ENCODE measurements at regions not wholly inside any gene's neighbourhood (a gene's known extent, or its start where the extent isn't known, plus 50 kb on each side); places are given as distances from the start of the nearest gene placed in this dataset.

DNA sequence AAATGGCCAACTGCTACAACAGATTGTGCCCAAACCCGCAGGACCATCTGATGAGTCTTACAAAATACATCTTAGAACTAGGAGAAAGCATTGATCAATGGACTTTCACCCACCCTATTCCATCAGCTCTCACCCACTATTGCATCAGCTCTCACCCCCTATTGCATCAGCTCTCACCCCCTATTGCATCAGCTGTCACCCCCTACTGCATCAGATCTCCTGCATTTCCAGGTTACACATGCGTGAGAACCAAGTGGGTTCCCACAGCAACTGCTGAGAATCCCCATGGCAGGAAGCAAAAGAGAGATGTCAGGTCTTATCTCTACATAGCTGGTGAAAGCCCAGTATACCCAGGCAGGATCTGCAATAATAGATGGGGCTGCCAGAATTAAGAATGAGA, 533.5 kb downstream of the LTN1 start:
- intact Hi-C loops (cut with DNase I) = no loop called here

DNA sequence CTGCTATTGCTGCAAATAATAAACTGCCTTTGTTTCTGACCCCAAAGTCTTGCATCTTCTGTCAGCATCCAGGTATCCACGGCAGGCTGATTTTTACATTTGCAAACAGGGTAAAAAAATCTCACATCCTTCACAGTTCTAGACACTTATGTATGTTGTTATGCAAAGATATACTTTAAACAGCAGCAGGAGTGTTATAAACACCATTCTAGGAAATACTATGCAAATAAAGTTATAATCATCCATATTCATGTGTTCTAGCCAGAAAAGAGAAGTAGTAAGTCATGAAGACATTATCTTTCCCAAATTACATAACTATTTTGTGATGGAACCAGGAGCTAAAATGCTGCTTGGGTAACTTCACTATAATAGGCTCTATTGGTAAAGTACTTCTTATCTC, 534.2 kb downstream of the LTN1 start:
- intact Hi-C loops (cut with DNase I) = no loop called here
- DNase-seq (ENCODE audit: low spot score) = no peak

More for the DNA sequence above, 533.5 kb downstream of the LTN1 start:
- no peak for DNase-seq (ENCODE audit: low spot score)

GRCh38 chr21:28455253-28455600, 537.5 kb downstream of the LTN1 start:
- intact Hi-C loops (cut with DNase I) = no loop called here
- no peak for DNase-seq (ENCODE audit: low spot score)

DNA sequence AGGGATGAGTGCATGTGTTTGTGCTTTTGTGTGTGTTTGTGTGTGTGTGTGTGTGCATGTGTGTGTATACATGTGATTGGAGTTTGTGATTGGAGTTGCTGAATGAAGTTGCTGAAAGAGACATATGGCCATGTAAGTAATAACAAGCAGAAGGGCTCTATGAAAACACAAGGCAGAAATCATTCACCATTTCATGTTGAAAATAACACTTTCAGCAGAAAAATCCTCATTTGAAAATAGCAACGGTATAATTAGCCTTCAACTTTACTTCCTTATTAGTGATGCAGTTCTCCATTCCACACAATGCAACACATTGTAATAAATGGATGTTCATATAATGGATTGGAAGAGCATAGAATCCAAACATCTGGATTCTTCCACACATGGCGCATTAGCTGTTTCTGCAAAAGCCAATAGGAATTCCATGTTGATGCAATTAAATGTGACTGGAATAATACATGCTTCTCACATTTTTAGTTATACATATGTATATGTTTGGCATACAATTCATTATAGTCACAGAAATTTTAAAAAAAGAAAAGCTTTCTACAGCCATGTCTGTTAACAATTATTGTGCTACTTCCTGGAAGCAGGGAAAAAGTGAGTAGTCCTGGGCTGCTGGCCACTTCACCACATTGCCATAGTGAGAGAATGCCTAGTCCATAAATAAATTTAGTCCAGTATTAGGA, 538.0 kb downstream of the LTN1 start:
- no peak for DNase-seq (ENCODE audit: low spot score)
- intact Hi-C loops (cut with DNase I) = no loop called here

- intact Hi-C loops (cut with DNase I) = no loop called here
Observed at GRCh38 chr21:28447462-28447861, 545.2 kb downstream of the LTN1 start.

DNA sequence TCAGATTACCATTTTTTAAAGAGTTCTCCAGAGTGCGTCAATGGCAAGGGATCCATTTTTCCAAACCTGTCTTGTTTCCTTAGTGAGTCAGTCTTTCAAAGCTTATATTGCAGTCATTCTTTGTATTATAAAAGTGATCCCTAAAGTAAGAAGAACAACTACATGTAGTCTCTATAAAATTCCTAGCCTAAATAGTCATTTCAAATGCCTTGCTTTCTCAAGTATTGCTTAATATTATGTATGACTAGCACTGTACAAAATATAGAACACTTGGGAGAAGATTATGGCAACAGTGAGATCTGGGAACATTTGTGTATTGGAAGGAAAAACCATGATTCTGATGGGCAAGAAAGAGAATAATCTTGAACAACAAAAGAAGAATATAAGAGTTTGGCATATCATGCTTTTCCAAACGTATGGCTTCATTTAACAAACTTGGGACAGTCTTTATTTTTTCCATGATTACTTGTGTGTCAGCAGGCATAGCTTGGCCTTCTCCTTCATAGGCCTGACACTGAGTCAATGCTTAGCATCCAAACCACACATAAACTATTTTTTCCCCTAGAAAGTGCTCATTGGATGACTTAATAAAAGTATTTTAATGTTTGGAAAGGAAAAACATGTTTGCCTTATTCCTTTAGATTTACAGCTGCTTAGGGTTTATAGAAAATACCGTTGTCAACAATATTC, 547.4 kb downstream of the LTN1 start:
- no peak for DNase-seq (ENCODE audit: low spot score)
- intact Hi-C loops (cut with DNase I) = no loop called here

More at GRCh38 chr21:28447462-28447861, 545.2 kb downstream of the LTN1 start:
- DNase-seq (ENCODE audit: low spot score) = no peak

DNA sequence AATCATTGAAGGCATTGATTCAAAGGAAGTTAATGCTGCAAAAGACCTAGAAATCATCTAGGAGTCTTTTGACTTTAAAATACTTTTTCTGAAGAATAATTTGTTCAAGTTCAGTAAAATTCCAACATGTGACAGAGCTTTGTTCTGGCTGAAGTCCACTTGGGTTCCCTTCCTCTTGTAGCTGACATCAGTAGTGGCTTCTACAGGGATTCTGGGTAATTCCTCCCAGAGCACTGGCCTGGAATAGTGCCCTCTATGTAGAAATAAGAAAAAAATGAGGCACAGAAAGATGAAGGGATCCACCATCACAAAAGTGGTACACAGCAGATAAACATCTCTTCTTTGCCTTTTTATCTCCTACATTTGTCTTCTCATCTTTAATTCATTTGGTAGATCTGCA, 548.1 kb downstream of the LTN1 start:
- intact Hi-C loops (cut with DNase I) = no loop called here
- no peak for DNase-seq (ENCODE audit: low spot score)

GRCh38 chr21:28444111-28444510, 548.6 kb downstream of the LTN1 start:
- intact Hi-C loops (cut with DNase I) = no loop called here
- no peak for DNase-seq (ENCODE audit: low spot score)

DNA sequence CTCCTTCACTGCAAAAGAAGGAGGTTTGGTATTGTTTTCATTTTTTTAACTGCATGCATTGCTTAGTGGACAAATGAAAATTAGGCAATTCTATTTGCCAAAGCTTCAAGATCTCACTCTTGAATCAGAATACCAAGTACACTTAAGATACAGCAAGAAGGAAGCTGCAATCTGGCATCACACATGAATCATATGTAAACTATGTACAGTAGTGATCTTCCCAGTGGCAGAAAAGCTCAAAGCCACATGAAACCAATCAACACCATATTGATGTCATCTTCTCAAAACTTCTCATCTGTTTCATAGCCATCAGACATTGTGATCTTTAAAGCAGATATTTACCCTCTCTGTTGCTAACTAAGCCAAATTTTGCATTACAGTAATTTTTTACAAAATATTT, 550.1 kb downstream of the LTN1 start:
- intact Hi-C loops (cut with DNase I) = no loop called here
- no peak for DNase-seq (ENCODE audit: low spot score)

DNA sequence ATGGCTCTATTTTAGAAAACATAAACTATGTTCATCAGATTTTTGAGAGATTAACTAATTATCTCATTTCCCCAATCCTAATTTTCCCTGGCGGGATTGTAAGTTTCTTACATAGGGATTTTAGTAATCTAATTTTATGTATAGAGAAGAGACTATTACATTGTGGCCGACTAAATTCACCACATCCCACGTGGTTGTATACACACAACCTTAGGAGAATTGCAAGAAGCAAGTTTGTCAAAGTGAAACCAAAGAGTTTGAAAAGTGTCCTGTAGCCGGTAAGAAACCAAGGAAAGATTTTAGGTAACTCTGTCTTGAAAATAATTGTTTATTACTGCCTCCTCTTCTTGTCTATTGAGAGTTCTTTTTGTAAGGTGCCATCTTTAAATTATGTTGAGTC, 550.6 kb downstream of the LTN1 start:
- DNase-seq (ENCODE audit: low spot score) = no peak
- intact Hi-C loops (cut with DNase I) = no loop called here

DNA sequence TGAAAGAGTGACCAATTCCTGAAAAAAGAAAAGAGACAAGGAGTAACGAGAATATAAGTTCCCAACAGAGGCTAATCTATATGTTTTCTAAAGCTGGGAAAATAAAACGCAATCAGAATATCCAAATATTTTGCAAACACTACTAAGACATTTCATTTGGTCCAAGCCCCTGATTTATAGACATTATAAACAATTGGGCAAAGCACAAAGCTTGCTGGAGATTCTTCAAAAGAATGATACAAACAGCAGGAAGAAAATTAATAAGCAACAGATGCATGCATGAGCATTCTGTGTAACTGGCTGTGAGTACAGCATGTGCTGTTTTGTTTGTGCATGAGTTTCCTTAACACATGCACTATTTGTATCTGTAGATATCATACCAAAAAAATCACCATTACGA, 552.9 kb downstream of the LTN1 start:
- intact Hi-C loops (cut with DNase I) = no loop called here
- DNase-seq (ENCODE audit: low spot score) = no peak

DNA sequence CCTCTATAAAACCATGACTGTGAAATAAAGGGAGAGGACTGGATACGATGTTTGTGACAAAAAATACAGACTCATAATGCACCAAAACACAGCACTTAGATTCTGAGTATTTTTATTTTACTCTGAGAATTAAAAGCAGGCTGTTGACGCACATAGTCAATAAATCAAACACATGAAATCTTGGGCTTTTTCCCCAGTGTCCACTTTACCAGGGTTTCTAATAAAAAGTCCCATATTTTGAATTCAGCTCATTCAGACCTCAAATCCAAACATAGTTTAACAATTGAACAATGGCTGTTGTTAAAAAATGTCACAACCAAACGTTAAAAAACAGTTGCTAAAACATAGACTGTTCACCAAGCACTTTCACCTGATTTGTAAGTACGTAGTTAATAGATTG, 553.4 kb downstream of the LTN1 start:
- intact Hi-C loops (cut with DNase I) = no loop called here
- DNase-seq (ENCODE audit: low spot score) = no peak

GRCh38 chr21:28437061-28437460, 555.6 kb downstream of the LTN1 start:
- DNase-seq (ENCODE audit: low spot score) = no peak
- intact Hi-C loops (cut with DNase I) = no loop called here

GRCh38 chr21:28436286-28436932, 556.3 kb downstream of the LTN1 start:
- DNase-seq (ENCODE audit: low spot score) = no peak
- intact Hi-C loops (cut with DNase I) = no loop called here

- DNase-seq (ENCODE audit: low spot score) = no peak
- intact Hi-C loops (cut with DNase I) = no loop called here
Observed at GRCh38 chr21:28431527-28432200, 561.0 kb downstream of the LTN1 start.

DNA sequence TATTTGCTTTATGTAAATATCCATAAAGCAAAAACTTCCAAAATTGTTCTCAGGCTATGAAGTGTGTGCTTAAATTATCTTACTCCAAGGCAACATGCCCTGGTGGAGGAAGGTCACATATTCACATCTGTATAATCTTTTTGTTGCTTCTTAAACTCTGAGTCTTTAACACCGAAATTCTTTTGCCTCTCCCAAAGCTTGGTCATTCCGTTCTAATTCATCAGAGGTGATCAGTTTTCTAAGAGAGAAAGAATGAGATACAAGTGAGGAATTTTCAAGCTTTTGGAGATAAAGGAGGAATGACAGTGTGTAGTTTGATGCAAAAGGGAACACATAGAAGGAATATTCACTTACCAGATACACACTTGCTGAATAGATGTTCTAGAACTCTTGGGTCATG, 561.7 kb downstream of the LTN1 start:
- intact Hi-C loops (cut with DNase I) = no loop called here
- no peak for DNase-seq (ENCODE audit: low spot score)

DNA sequence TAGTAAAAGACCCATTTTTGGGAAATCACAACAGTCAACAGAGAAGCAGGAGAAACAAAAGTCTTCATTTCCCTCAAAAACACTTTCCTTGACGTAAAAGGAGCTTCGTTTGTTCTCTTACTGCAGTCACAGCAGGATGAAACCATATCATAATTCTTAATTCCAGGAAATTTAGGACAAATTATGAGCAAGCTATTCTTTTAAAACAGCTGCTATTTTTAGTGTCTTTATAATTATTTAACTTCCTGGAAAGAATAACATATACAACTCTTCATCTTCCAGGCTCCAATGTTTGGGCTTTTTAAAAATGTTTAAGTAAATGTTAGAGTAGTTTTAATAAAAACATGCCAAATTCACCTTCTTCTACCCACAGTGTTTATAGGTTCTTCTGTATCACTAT, 563.5 kb downstream of the LTN1 start:
- DNase-seq (ENCODE audit: low spot score) = no peak
- intact Hi-C loops (cut with DNase I) = no loop called here

DNA sequence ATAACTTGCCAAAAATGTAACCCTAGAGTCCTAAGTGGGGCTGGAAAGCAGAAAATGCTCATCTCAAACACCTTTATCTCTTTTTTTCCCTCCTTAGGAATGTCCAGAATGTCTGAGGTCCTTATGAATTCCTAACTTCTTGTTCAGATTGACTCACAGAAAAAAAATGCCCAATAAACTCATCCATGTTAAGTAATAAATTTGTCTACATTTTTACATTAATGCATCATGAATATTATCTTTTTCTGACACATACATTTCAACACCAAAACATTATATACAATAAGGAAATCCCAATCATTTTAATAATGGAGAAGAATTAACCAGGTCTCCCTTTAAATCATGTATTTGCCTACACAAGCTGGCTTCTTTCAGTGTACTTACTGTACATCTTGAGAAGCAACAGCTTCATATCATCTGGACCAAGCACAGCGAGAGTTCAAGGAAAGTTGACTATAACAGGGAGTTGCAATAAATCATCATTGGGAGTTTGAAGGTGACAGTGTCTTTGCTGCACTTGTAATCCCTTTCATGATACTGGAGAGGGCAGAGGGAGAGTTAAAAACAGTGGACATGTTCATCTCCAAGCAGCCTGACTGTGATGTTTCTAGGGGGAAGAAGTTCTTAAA, 565.2 kb downstream of the LTN1 start:
- DNase-seq (ENCODE audit: low spot score) = no peak
- intact Hi-C loops (cut with DNase I) = no loop called here

DNA sequence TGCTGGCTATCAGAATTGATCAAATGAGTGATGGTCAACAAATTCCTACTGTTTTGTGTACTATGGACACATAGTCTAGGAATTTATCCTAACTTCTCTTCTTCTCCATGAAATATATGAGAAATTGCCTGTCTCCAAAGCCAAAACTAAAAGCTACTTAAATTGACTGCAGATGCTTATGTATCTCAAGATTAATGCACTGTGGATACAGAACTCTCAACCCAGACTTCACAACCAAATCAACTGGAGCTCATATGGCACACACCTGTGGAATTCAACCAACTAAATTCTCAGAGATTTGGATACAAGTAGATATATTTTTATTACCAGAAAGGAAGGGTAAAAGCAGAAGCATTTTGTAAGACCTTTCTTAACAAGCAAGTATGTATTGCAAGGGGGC, 566.1 kb downstream of the LTN1 start:
- intact Hi-C loops (cut with DNase I) = no loop called here
- no peak for DNase-seq (ENCODE audit: low spot score)

DNA sequence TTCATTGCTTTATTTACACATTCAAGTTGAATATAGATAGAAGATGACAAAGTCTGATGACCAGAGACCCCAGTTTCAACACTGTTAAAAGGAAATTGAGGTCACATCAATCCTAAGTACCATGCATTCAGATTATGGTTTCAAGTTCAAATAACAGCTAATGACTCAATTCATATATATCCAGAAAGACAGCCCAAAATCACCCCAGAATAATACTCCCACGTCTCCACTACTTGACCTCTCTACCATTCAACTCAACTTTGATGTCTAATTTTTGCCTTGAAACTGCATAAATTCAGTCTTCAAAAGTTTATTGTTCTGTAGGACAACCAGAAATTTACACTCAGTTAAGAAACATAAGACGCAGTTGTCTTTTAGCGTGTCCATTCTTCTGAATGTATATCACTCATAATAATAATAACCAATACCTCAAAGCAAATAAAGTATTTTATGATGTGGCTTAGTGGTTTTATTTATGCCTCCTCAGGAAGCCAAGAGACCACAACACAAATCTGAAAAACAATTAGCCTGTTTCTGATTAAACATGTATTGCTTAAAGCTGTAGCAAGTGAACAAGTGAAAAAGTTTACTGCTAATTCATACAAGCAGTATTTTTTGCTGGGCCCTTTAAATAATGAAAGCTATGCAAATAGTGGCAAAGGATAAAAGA, 569.0 kb downstream of the LTN1 start:
- intact Hi-C loops (cut with DNase I) = no loop called here
- DNase-seq (ENCODE audit: low spot score) = no peak

All from cardiac septum (tissue), 1 donor.